K562 (cell line): ENCODE measurements at regions not wholly inside any gene's neighbourhood (a gene's known extent, or its start where the extent isn't known, plus 50 kb on each side); places are given as distances from the start of the nearest gene placed in this dataset.

Source experiments
- ARID2 ChIP-seq: fragments of 450-650 bp; IDR thresholded peaks from 2 replicates; pipeline ENCODE4 v1.6.1; 2017; ENCODE audit warnings: antibody characterized with exemption, mild to moderate bottlenecking
- CCAR2 ChIP-seq: fragments of 200-400 bp; formaldehyde crosslinking; IDR thresholded peaks from 2 replicates; pipeline ENCODE4 v1.6.1; 2017; ENCODE audit warnings: mild to moderate bottlenecking, low read depth, low read length
- E2F3 ChIP-seq: fragments of 250-450 bp; sonication (Bioruptor Pico); IDR thresholded peaks from 2 replicates; pipeline ENCODE4 v1.4.0; 2020; ENCODE audit warnings: mild to moderate bottlenecking
- HBP1 ChIP-seq: fragments of 450-650 bp; formaldehyde crosslinking; IDR thresholded peaks from 2 replicates; pipeline ENCODE4 v1.4.0; 2022; ENCODE audit warnings: missing genetic modification characterization
- KDM2B ChIP-seq: fragments of 250-450 bp; sonication (Bioruptor Pico); IDR thresholded peaks from 2 replicates; pipeline ENCODE4 v1.8.0; 2021; ENCODE audit warnings: mild to moderate bottlenecking, moderate library complexity
- LCOR ChIP-seq: sonication (generic); formaldehyde crosslinking; IDR thresholded peaks from 2 replicates; pipeline ENCODE4 v1.8.0; 2022; ENCODE audit warnings: mild to moderate bottlenecking, missing genetic modification reagents
- MBD1 ChIP-seq: fragments of 250-450 bp; sonication (Bioruptor Pico); IDR thresholded peaks from 2 replicates; pipeline ENCODE4 v1.8.0; 2022; ENCODE audit warnings: inconsistent platforms
- MCM5 ChIP-seq: fragments of 450-650 bp; IDR thresholded peaks from 2 replicates; pipeline ENCODE4 v1.6.1; 2016; ENCODE audit warnings: low read depth
- MTA3 ChIP-seq: fragments of 450-650 bp; formaldehyde crosslinking; IDR thresholded peaks from 2 replicates; pipeline ENCODE4 v1.6.1; 2017; ENCODE audit warnings: mild to moderate bottlenecking, borderline replicate concordance
- NFE2 ChIP-seq: IDR thresholded peaks from 2 replicates; pipeline ENCODE4 v1.6.1; 2014; ENCODE audit warnings: antibody characterized with exemption, low read depth
- NR1H2 ChIP-seq: sonication (generic); formaldehyde crosslinking; IDR thresholded peaks from 2 replicates; pipeline ENCODE4 v1.4.0; 2020; ENCODE audit warnings: mild to moderate bottlenecking, missing genetic modification reagents
- NR3C1 ChIP-seq: sonication (generic); formaldehyde crosslinking; IDR thresholded peaks from 2 replicates; pipeline ENCODE4 v1.8.1; 2022; ENCODE audit warnings: missing genetic modification reagents
- PKNOX1 ChIP-seq: fragments of 450-650 bp; IDR thresholded peaks from 2 replicates; pipeline ENCODE4 v1.6.1; 2016
- SMARCC2 ChIP-seq: fragments of 450-650 bp; IDR thresholded peaks from 2 replicates; pipeline ENCODE4 v1.6.1; 2017; ENCODE audit warnings: antibody characterized with exemption, moderate library complexity, mild to moderate bottlenecking, low read depth
- TAF7 ChIP-seq: fragments of 450-650 bp; IDR thresholded peaks from 2 replicates; pipeline ENCODE4 v1.6.1; 2016; ENCODE audit warnings: missing genetic modification characterization, missing compliant biosample characterization
- TAL1 ChIP-seq: fragments of 450-650 bp; IDR thresholded peaks from 2 replicates; pipeline ENCODE4 v1.6.1; 2016; ENCODE audit warnings: mild to moderate bottlenecking
- USF1 ChIP-seq: sonication (generic); formaldehyde crosslinking; IDR thresholded peaks from 2 replicates; pipeline ENCODE4 v1.9.0; 2022; ENCODE audit warnings: mild to moderate bottlenecking, missing genetic modification reagents
- XRCC5 ChIP-seq: fragments of 200-400 bp; formaldehyde crosslinking; IDR thresholded peaks from 2 replicates; pipeline ENCODE4 v1.6.1; 2017; ENCODE audit warnings: low read depth, mild to moderate bottlenecking, low read length
- ZNF12 ChIP-seq: sonication (generic); formaldehyde crosslinking; IDR thresholded peaks from 2 replicates; pipeline ENCODE4 v1.4.0; 2020; ENCODE audit warnings: mild to moderate bottlenecking, missing genetic modification reagents
- ZNF280A ChIP-seq: fragments of 450-650 bp; IDR thresholded peaks from 2 replicates; pipeline ENCODE4 v1.6.1; 2018; ENCODE audit warnings: mild to moderate bottlenecking, low read depth; ENCODE audit not compliant: partially characterized antibody
- ZNF668 ChIP-seq: fragments of 250-450 bp; sonication (Bioruptor Pico); IDR thresholded peaks from 2 replicates; pipeline ENCODE4 v1.8.0; 2022; ENCODE audit warnings: mild to moderate bottlenecking, inconsistent platforms

GRCh38 chr3:167941234-167941995, 154.3 kb downstream of the GOLIM4 start (continued):
- TF ChIP-seq PKNOX1 = peak; percentile 41; the same call in 1 of the 2 replicates
- TF ChIP-seq NR3C1 = no peak
- TF ChIP-seq MCM5 = no peak
- peak; percentile 94 for TF ChIP-seq LCOR (CRISPR knock-in tag)
- TF ChIP-seq NR1H2 (CRISPR knock-in tag) = no peak
- TF ChIP-seq XRCC5 = no peak
- TF ChIP-seq MTA3 = no peak
- no peak for TF ChIP-seq ZNF280A
- TF ChIP-seq NFE2 = peak; percentile 48
- TF ChIP-seq TAL1 = peak; percentile 83
- no peak for TF ChIP-seq CCAR2
- TF ChIP-seq HBP1 (CRISPR knock-in tag) = no peak
- no peak for TF ChIP-seq TAF7 (tag)
- no peak for TF ChIP-seq MBD1 (CRISPR knock-in tag)
- TF ChIP-seq USF1 (CRISPR knock-in tag) = no peak
- TF ChIP-seq SMARCC2 = no peak; the same call in 1 of the 2 replicates
- TF ChIP-seq KDM2B (CRISPR knock-in tag) = no peak
- TF ChIP-seq ZNF668 (CRISPR knock-in tag) = no peak
- TF ChIP-seq E2F3 (CRISPR knock-in tag) = no peak
- no peak for TF ChIP-seq ARID2
- TF ChIP-seq ZNF12 (CRISPR knock-in tag) = no peak
